WERI-Rb-1 (cell line): ENCODE measurements at regions not wholly inside any gene's neighbourhood (a gene's known extent, or its start where the extent isn't known, plus 50 kb on each side); places are given as distances from the start of the nearest gene placed in this dataset.

Experiments used
- DNase-seq: peaks from one replicate; pipeline ENCODE4 v3.0.0-alpha.2; 2020
- H3K27ac ChIP-seq: fragments of 250-450 bp; sonication (Bioruptor Pico); 2 replicates; pipeline ENCODE4 v1.5.1; 2020; ENCODE audit warnings: mild to moderate bottlenecking, moderate library complexity
- H3K27me3 ChIP-seq: fragments of 250-450 bp; sonication (Bioruptor Pico); 2 replicates; pipeline ENCODE4 v1.5.1; 2021; ENCODE audit warnings: mild to moderate bottlenecking, low read depth, moderate library complexity; ENCODE audit not compliant: insufficient read depth, severe bottlenecking
- H3K36me3 ChIP-seq: fragments of 250-450 bp; sonication (Bioruptor Pico); 2 replicates; pipeline ENCODE4 v1.5.1; 2020; ENCODE audit warnings: mild to moderate bottlenecking, moderate library complexity
- H3K4me3 ChIP-seq: 2 replicates; pipeline ENCODE4 v1.5.1; 2011; ENCODE audit warnings: low read depth, mild to moderate bottlenecking, control low read depth, low read length
- H3K9me3 ChIP-seq: fragments of 250-450 bp; sonication (Bioruptor Pico); 2 replicates; pipeline ENCODE4 v1.5.1; 2021; ENCODE audit warnings: mild to moderate bottlenecking, moderate library complexity; ENCODE audit not compliant: severe bottlenecking
- CTCF ChIP-seq: IDR thresholded peaks from 2 replicates; pipeline ENCODE4 v1.5.1; 2011; ENCODE audit warnings: low read depth, mild to moderate bottlenecking, control low read depth, inconsistent platforms, low read length

GRCh38 chr11:2083411-2083810 is 55.8 kb downstream of the IGF2 start:
- peaks cover 79% of the 10 kb centered on the region for H3K27me3 ChIP-seq
- TF ChIP-seq CTCF = no peak
- peaks cover 11% of the 10 kb centered on the region for H3K9me3 ChIP-seq
- DNase-seq = no peak
- H3K36me3 ChIP-seq = no peaks in the 10 kb centered on the region
- H3K4me3 ChIP-seq = no peak overlapping the region
- no peak overlapping the region for H3K27ac ChIP-seq

- no peak for DNase-seq
- H3K27ac ChIP-seq = no peak overlapping the region
These were observed 62.0 kb downstream of the IGF2 start for GRCh38 chr11:2077061-2077802.

GRCh38 chr11:2076441-2076840 is 62.7 kb downstream of the IGF2 start:
- H3K4me3 ChIP-seq = no peak overlapping the region

More at GRCh38 chr11:2077061-2077802, 62.0 kb downstream of the IGF2 start:
- Histone ChIP-seq H3K36me3 (no peaks in the 10 kb centered on the region), H3K9me3 (no peaks in the 10 kb centered on the region), H3K27me3 (peaks cover 75% of the 10 kb centered on the region), H3K4me3 (no peak overlapping the region)
- no peak for TF ChIP-seq CTCF

GRCh38 chr11:2074266-2074825 is 64.8 kb downstream of the IGF2 start:
- peak; percentile 52 for TF ChIP-seq CTCF
- H3K9me3 ChIP-seq = no peaks in the 10 kb centered on the region
- H3K36me3 ChIP-seq = no peaks in the 10 kb centered on the region
- no peak overlapping the region for H3K27ac ChIP-seq
- DNase-seq = no peak
- peaks cover 89% of the 10 kb centered on the region for H3K27me3 ChIP-seq
- no peak overlapping the region for H3K4me3 ChIP-seq

More at GRCh38 chr11:2076441-2076840, 62.7 kb downstream of the IGF2 start:
- no peak for DNase-seq
- H3K27ac ChIP-seq = no peak overlapping the region
- TF ChIP-seq CTCF = no peak
- peaks cover 82% of the 10 kb centered on the region for H3K27me3 ChIP-seq
- no peaks in the 10 kb centered on the region for H3K9me3 ChIP-seq
- no peaks in the 10 kb centered on the region for H3K36me3 ChIP-seq

GRCh38 chr11:2072551-2073261 is 66.5 kb downstream of the IGF2 start:
- no peak for DNase-seq
- TF ChIP-seq CTCF = no peak
- H3K36me3 ChIP-seq = no peaks in the 10 kb centered on the region
- no peak overlapping the region for H3K4me3 ChIP-seq
- no peak overlapping the region for H3K27ac ChIP-seq
- H3K9me3 ChIP-seq = no peaks in the 10 kb centered on the region
- H3K27me3 ChIP-seq = peaks cover 93% of the 10 kb centered on the region
